ENCODE measurements at regions not wholly inside any gene's neighbourhood (a gene's known extent, or its start where the extent isn't known, plus 50 kb on each side); places are given as distances from the start of the nearest gene placed in this dataset.

DNA sequence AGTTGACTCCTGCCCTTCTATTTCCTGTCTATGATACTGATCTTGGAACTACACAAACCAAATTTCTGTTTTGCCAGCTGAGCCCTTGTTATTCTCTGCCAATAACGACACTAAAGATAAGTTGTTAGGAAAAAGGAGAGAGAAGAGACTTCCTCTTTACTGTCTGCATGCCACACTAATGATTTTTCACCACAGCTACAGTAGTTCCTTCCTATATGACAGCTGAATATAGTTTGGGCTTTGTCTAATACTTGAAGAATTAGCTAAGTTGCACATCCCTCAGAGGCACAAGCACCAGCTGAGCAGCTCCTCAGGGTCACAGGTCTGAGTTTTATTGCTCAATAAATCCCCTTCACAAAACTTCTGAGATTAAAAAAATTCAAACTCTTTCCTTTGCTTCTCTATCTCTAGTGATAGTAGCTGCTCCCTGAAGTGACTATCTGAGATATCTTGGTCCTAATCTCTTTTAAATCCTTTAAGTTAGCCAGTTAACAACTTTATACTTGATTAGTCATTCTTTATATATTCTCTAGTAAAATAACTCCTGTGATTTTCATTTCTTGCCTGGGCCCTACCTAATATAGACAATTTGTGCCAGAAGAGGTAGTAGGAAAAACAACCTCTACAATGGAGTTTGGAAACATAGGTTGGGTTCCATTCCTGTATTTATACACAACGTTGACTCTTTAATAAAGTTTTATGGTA is 253.0 kb upstream of the CNTNAP5 start:
- no peak overlapping the region for H3K27ac Mint-ChIP-seq
- no peaks in the 10 kb centered on the region for H3K9me3 Mint-ChIP-seq
- no peaks in the 10 kb centered on the region for H3K4me1 Mint-ChIP-seq
- no peak overlapping the region for H3K4me3 Mint-ChIP-seq
- TF ChIP-seq, protein P1, sequence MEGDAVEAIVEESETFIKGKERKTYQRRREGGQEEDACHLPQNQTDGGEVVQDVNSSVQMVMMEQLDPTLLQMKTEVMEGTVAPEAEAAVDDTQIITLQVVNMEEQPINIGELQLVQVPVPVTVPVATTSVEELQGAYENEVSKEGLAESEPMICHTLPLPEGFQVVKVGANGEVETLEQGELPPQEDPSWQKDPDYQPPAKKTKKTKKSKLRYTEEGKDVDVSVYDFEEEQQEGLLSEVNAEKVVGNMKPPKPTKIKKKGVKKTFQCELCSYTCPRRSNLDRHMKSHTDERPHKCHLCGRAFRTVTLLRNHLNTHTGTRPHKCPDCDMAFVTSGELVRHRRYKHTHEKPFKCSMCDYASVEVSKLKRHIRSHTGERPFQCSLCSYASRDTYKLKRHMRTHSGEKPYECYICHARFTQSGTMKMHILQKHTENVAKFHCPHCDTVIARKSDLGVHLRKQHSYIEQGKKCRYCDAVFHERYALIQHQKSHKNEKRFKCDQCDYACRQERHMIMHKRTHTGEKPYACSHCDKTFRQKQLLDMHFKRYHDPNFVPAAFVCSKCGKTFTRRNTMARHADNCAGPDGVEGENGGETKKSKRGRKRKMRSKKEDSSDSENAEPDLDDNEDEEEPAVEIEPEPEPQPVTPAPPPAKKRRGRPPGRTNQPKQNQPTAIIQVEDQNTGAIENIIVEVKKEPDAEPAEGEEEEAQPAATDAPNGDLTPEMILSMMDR (IDR thresholded peaks at IDR 0.05; ENCODE audit: unreplicated experiment in 3 of 3) = no peak
- no peaks in the 10 kb centered on the region for H3K36me3 Mint-ChIP-seq (ENCODE audit: low read depth)
- H3K27me3 Mint-ChIP-seq (ENCODE audit: low read depth) = no peaks in the 10 kb centered on the region

- Mint-ChIP-seq H3K4me1 (no peaks in the 10 kb centered on the region), H3K4me3 (no peak overlapping the region), H3K36me3 (ENCODE audit: low read depth) (no peaks in the 10 kb centered on the region), H3K27ac (no peak overlapping the region), H3K9me3 (no peaks in the 10 kb centered on the region), H3K27me3 (ENCODE audit: low read depth) (no peaks in the 10 kb centered on the region)
- TF ChIP-seq, protein P1 (IDR thresholded peaks at IDR 0.05; ENCODE audit: unreplicated experiment in 3 of 3) = no peak
Observed at GRCh38 chr2:123777116-123777515, 248.0 kb upstream of the CNTNAP5 start.

DNA sequence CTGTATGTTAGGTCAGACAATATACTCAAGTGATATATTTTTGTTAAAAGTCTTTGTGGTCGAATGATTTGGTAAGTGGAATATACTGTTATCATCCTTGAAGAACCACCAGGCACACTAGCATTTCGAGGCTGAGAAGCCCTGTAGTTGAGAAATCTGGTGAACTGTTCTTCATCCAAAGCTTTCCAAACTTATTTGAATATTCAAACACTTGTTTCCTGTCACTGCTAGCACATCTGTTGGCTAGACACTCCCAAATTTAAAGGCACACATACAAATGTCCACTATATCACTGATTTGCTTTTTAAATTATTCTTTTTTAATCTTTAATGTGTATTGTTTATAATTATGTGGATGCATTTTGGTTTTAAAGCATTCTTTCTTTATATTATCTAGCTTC is 241.9 kb upstream of the CNTNAP5 start:
- no peaks in the 10 kb centered on the region for H3K36me3 Mint-ChIP-seq (ENCODE audit: low read depth)
- H3K4me1 Mint-ChIP-seq = no peaks in the 10 kb centered on the region
- peaks cover 3% of the 10 kb centered on the region for H3K27me3 Mint-ChIP-seq (ENCODE audit: low read depth)
- no peak overlapping the region for H3K27ac Mint-ChIP-seq
- H3K9me3 Mint-ChIP-seq = peaks cover 19% of the 10 kb centered on the region
- TF ChIP-seq, protein P1 (IDR thresholded peaks at IDR 0.05; ENCODE audit: unreplicated experiment in 3 of 3) = no peak
- H3K4me3 Mint-ChIP-seq = no peak overlapping the region

DNA sequence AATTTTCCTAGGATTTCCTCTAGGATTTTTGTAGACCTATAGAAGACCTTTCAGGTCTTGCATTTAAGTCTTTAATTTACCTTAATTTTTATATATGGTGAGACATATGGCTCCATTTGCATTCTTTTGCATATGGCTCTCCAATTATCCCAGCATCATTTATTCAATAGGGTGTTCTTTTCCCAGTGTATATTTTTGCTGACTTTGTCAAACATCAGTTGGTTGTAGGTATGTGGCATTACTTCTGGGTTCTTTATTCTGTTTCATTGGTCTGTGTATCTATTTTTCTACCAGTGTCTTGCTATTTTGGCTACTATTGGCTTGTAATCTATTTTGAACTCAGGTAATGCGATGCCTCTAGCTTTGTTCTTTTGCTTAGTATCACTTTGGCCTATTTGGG is 239.8 kb upstream of the CNTNAP5 start:
- TF ChIP-seq, protein P1 (IDR thresholded peaks at IDR 0.05; ENCODE audit: unreplicated experiment in 3 of 3) = no peak
- no peak overlapping the region for H3K27ac Mint-ChIP-seq
- no peaks in the 10 kb centered on the region for H3K4me1 Mint-ChIP-seq
- peaks cover 19% of the 10 kb centered on the region for H3K9me3 Mint-ChIP-seq
- no peaks in the 10 kb centered on the region for H3K36me3 Mint-ChIP-seq (ENCODE audit: low read depth)
- H3K27me3 Mint-ChIP-seq (ENCODE audit: low read depth) = peaks cover 4% of the 10 kb centered on the region
- no peak overlapping the region for H3K4me3 Mint-ChIP-seq

GRCh38 chr2:123791207-123791606 is 233.9 kb upstream of the CNTNAP5 start:
- H3K4me3 Mint-ChIP-seq = no peak overlapping the region

More at GRCh38 chr2:123791207-123791606, 233.9 kb upstream of the CNTNAP5 start:
- Mint-ChIP-seq H3K9me3 (peaks cover 12% of the 10 kb centered on the region), H3K27ac (no peak overlapping the region), H3K36me3 (ENCODE audit: low read depth) (no peaks in the 10 kb centered on the region), H3K27me3 (ENCODE audit: low read depth) (peaks cover 4% of the 10 kb centered on the region), H3K4me1 (no peaks in the 10 kb centered on the region)
- TF ChIP-seq, protein P1 (IDR thresholded peaks at IDR 0.05; ENCODE audit: unreplicated experiment in 3 of 3) = no peak
